HG02840 (cell line): ENCODE measurements at regions not wholly inside any gene's neighbourhood (a gene's known extent, or its start where the extent isn't known, plus 50 kb on each side); places are given as distances from the start of the nearest gene placed in this dataset.

Experiments
- ATAC-seq: cut with Tn5 transposase; IDR thresholded peaks from one replicate; pipeline ENCODE4 v1.9.1; 2021; ENCODE audit warnings: mild to moderate bottlenecking, moderate library complexity, moderate number of reproducible peaks; ENCODE audit not compliant: unreplicated experiment, low FRiP score

GRCh38 chr5:1707467-1707866 is 92.2 kb downstream of the MRPL36 start:
- no peak for ATAC-seq

- ATAC-seq, result no peak
Measured at GRCh38 chr5:1706428-1706827, 93.2 kb downstream of the MRPL36 start.

- no peak for ATAC-seq
Measured at GRCh38 chr5:1706021-1706420, 93.6 kb downstream of the MRPL36 start.

- no peak for ATAC-seq
Measured at GRCh38 chr5:1704676-1705075, 95.0 kb downstream of the MRPL36 start.

GRCh38 chr5:1704266-1704665 is 95.4 kb downstream of the MRPL36 start:
- no peak for ATAC-seq

GRCh38 chr5:1703352-1704050 is 96.1 kb downstream of the MRPL36 start:
- no peak for ATAC-seq

GRCh38 chr5:1702318-1702717 is 97.3 kb downstream of the MRPL36 start:
- no peak for ATAC-seq

- no peak for ATAC-seq
Measured at GRCh38 chr5:1701884-1702283, 97.8 kb downstream of the MRPL36 start.

GRCh38 chr5:1701216-1701864 is 98.3 kb downstream of the MRPL36 start:
- ATAC-seq, result no peak

- ATAC-seq, result no peak
Measured at GRCh38 chr5:1699394-1699793, 100.2 kb downstream of the MRPL36 start.

- no peak for ATAC-seq
Measured at GRCh38 chr5:1698589-1699316, 100.9 kb downstream of the MRPL36 start.

- no peak for ATAC-seq
Measured at GRCh38 chr5:1692381-1692780, 107.3 kb downstream of the MRPL36 start.

- no peak for ATAC-seq
Measured at GRCh38 chr5:1687301-1687970, 112.2 kb downstream of the MRPL36 start.

GRCh38 chr5:1686016-1686802 is 113.4 kb downstream of the MRPL36 start:
- ATAC-seq, result no peak

- no peak for ATAC-seq
Measured at GRCh38 chr5:1685066-1685465, 114.6 kb downstream of the MRPL36 start.

- no peak for ATAC-seq
Measured at GRCh38 chr5:1681955-1682354, 117.7 kb downstream of the MRPL36 start.

GRCh38 chr5:1673042-1673677 is 126.5 kb downstream of the MRPL36 start:
- no peak for ATAC-seq

- ATAC-seq, result no peak
Measured at GRCh38 chr5:1672396-1672795, 127.2 kb downstream of the MRPL36 start.

GRCh38 chr5:1671351-1671750 is 128.3 kb downstream of the MRPL36 start:
- ATAC-seq, result no peak

GRCh38 chr5:1670351-1670750 is 129.3 kb downstream of the MRPL36 start:
- ATAC-seq, result no peak
